GM18502 (cell line): ENCODE measurements at regions not wholly inside any gene's neighbourhood (a gene's known extent, or its start where the extent isn't known, plus 50 kb on each side); places are given as distances from the start of the nearest gene placed in this dataset.

ENCODE experiments used
- ATAC-seq: cut with Tn5 transposase; IDR thresholded peaks from one replicate; pipeline ENCODE4 v1.9.1; 2021; ENCODE audit warnings: mild to moderate bottlenecking; ENCODE audit not compliant: unreplicated experiment, poor library complexity

DNA sequence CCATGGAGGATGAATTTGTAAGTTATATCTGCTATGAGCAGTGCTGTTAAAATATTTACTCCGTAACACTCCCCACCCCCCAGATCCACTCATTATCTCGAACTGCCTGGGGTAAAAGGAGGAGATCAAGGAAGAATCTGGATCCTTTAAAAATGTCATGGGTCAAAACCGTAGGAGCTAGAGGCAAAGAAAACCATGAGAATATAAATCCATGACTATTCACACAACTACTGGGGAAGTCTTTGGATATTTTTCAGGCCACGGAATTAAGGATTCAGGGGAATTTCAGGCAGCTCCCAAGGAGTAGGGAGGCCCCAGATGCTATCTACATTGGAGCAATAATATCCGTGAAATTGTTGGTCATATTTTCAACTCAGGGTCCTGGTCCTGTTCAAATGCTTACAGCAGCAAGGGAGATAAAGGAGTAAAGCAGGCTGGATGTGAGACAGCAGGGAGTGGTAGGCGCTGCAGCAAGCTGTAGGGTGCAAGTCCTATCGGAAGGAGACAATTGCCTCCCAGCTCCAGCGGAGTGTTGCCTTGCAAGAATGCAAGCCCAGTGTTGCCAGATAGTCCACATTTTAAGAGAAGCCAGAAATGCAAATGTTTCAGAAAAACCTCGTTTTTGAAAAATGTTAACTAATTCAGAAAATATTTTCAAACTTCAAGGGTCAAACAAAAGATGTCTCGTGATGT lies 116.2 kb upstream of the KIT start:
- no peak for ATAC-seq

DNA sequence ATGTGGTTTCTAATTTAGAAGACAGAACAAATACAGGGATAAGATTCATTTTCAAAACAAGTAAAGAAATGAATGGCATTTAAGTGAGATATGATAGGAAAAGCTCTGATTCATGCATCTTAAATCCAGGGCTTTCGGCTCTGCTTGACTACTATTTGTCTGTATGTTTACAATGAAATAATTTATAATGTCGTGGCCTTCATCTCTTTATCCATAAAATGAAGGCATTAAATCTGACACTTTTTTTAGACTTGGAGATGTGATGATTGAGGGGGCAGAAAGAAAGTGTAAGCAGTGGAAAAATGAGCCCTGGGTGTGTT lies 115.7 kb upstream of the KIT start:
- ATAC-seq, result no peak

DNA sequence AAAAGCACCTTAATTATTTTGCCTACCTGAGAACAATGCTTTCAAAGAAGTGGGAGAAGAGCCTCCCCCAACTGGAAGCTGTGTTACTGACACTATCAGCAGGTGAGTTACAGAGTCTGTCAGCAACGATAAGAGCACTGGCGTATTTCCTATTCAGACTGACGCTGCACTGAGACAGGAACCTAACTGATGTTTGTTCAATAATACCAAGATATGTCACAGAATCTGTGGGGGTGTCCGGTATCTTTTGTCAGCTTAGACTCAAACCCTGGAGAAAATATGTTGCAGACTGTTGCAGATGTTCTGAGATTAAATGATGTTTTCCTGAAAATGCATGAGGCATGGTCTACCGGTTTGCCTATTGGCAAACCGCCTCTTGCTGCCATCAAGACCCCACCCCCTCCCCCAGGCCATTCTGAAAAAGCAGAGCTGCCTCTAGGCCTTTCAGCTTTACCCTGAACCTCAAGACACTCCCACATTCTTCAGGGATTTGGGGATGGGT lies 115.2 kb upstream of the KIT start:
- no peak for ATAC-seq

DNA sequence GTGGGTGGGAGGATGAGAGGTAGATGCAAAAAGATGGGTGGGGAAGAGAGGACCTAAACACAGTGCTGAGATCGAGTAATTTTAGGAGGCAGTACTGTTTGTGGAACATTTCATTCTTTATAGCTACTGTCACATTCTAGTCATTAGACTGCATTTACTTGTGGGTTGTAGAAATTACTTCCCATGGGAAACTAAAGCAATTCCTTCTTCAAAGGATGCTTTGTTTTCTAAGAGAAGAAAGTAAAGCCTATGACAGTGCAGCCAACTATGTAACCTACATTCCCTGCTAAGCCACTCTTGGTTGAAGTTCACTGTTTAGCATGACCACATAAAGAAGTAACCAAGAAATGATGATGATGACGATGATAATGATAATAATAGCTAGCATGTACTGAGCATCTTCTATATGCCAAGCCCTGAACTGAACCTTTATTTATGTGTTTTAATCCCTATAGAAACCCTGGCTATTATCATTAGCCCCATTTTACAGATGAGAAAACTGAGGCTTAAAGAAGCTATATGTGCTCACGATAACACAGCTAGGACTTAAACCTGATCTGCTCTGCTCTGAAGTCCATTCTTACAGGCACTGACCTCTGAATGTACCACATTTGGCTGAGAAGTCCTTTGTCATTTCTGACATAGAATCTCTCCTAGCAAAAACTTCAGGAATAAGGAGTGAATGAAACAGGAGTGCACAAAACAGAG lies 114.5 kb upstream of the KIT start:
- no peak for ATAC-seq

DNA sequence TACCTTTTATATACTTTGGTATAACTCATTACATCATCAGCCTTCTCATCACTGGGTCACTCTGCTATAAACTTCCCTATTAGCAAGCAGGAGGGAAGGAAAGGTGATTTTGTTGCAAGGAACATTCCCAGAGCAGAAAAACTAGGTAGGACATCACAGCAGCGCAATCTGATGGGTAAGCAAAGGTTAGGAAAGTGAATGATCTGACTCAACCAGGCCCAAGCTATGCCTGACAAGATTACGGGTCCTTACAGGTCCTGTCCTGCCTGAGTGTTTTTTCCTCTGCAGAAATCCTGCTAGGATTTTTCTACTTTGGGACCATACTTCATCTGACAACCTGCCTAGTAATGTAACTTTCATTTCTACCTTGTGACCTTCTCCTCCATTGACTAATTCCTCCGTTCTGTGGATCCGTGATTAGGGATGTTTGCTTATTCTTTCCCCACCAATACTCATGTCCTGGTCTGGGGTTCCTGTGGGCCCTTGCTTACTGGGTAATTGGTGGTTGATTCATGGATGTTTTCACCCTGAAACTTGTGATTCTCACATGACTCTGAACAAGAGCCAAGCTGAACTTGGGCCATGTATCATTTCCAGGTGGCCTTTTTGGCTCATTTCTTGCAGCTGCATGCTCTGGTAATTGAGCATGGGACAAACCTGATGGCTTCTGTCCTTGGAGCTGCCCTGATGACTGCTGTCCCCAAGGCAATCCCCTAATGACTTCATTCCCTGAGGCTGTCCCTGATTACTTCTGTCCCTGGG lies 111.9 kb upstream of the KIT start:
- no peak for ATAC-seq

DNA sequence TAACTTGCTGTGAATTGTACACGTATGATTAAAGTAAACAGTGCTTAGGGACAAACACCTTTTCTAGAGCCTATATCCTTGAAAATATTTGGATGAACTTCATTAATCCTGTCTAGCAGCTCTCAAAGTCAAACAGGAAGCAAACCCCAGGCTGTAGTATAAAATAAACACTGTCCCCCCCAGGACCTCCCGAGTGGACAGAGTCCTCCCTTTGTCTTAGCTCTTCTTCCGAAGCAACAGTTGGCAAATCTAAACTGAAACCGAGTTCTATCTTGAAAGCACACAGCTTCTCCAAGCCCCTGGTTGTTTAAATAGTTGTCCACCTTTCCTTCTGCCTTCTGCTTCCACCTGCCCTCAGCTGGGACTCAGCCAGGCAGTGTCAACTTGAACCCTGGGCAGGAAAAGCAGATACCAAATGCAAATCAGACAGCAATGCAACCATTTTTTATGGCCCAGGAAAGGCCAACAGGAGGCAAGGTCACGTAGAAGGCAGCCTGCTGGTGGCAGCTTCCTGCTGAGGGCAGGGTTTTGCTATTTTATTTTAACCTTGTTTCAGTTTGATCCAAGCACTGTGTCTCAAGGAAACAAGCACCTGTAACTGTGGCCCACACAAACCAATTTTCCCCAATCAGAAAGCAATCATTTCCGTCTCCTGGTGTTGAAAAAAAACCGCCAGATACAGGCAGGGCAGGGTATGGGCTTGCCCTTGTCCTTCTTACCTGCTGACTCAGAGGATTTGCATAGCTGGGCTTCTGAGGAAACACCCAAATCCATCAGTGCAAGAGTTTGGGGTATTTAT lies 110.3 kb upstream of the KIT start:
- ATAC-seq, result peak; percentile 88

DNA sequence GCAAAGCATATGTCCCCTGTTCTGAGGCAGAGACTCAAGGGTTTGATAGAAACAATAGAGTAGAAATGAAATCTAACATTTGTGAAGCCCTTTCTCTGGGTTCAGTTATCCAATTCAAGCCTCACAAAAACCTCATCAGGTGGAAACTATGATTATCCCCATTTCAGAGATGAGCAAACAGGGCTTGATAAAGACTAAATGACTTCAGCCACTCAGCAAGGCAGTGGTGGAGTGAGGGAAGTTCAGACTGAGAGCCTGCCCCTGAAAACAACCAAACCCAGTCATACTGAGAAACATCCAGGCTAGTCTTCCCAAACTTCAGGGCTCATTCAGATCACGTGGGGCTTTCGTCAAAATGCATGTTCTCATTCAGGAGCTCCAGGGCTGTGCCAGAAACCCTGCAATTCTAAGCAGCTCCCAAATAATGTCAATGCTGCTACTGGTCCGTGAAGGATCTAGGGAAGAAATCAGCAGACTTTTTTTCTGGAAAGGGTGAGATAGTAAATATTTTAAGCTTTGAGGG lies 109.6 kb upstream of the KIT start:
- ATAC-seq, result peak; percentile 68

DNA sequence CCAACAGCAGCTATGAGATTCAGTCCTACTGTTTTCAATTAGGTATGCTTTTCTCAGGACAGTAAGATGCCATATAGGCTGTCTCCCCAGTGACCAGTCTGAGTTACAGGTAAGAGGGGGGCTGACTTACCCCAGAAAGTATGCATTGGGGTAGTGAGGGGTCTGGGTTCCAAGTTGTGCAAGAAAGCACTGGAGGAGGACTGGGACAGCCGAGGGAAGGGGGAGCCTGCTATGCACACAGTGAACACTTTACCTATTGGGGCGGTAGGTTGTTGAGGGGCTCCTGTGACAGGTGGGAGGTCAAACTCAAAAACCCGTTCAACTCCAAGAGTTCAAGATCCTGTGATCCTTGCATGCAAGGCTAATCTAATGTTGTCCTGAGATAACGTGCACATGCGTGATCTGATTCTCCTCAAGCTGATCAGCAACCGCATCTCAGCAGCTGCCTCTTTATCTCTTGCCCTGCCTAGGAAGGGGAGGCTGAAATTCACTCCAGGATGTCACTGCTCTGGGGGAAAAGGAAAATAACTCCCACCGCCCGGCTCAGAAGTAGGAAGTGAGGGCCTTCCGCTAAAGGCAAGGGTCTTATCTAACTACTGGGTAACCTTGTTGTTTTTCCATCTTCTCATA lies 108.8 kb upstream of the KIT start:
- ATAC-seq, result no peak

DNA sequence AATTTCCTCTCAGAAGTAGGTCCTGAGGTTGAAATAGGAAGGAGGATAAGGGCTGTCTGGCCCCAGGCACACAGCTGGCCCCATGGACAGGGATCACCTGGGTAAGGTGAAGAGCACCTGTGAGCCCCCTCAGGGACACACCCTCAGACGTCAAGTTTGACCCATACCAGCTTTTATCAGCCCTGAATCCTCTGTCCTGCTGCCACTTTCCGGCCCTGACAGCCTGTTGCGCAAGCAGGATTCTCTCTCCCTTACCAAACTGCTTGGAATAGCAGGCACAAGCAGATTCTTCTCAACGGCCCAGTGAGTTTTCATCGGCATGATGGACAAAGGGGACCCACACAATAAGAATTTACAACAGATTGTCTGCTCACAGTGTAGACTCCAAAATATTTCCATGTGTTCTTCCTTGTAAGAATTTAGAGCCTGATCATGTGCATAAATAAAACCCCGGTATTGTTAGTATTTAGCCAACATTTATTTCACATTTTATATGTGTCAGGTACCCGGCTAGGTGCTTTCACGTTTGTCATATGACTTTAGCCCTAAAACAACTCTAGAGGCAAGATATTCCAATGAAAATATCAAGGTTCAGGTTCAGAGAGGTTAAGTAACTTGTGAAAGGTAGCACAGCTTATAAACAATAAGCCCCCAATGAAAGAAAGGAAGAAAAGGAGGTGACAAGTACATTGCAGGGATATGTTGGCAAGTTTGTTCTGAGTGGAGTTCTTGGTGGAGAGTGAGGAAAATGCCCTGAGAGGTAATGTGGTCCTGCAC lies 107.2 kb upstream of the KIT start:
- no peak for ATAC-seq

DNA sequence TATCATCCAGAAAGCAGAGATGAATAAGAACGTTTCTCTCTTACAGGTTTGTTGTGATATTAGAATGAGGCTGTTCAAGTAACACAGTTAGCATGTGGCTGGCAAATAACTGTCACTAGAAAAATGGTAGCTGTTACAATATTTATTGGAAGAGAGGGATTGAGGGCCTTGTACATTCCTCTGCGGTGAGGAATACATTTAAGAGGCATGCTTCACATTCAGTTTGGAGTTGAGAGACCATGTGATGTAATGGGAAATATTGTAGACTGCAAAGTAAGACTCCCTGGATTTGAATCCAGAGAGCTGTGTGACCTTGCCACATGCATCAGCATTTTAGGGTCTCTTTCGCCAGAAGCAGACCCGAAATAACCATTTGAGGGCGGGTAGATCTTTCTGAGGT lies 104.8 kb upstream of the KIT start:
- ATAC-seq, result no peak

DNA sequence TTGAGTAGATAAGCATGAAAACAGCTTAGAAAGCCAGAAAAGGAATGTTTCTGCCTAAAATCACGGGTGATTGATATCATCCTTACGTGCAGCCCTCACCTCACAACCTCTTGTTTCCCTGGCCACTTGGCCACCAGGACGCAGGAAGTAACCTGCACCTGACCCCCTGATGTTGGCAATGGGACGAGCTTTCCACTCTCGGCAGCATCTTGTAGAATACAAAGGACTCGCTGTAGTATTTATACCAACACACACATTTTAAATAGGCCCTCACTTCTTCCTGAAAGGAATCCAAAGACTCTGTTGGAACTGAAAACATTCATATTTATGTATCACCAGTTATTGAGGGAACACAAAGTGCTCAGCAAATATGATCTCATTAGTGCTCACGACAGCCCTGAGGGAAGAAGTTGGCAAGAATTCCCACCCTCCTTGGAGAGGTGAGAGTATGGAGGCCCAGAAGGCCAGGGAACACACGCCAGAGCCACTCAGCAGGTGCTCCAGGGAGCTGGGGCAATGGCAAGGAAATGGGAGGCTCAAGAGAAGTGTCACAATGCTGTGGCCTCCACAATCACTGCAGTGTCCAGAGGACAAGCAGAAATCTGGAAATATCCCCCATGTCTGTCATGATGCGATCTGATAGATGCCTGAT lies 103.3 kb upstream of the KIT start:
- ATAC-seq, result no peak

DNA sequence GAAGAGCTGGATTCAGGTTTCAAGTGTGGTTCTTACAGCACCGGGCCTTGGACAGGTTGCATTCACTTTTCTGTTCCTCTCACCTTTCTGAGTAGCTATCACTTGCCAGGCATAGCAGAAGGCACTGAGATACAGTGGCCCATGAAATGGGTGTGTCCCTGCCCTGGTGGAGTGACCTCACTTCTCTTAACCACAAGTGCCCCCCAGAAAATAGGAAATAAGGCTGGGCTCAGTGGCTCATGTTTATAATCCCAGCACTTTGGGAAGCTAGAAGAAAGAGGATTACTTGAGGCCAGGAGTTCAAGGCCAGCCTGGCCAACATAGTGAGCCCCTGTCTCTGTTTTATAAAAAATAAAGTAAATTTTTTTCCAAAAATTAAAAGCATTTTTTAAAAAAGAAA lies 101.7 kb upstream of the KIT start:
- ATAC-seq, result no peak

DNA sequence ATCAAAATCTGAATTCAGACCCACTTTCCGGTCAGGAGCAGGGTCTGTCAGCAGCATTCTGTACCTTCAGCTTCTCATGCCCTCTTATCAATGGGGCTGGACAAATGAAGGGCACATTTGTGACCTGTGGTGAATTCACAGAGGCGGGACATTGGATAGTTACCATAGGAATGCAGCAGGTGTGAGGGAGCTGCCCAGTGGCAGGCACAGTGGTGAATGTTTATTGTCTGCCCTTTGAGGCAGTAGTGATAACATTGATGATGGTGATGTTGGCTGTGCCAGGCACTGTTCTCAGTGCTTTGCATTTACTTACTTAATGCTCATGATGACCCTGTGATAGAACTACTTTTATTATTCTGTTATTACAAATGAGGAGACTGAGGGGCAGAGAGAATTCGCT lies 101.2 kb upstream of the KIT start:
- no peak for ATAC-seq

DNA sequence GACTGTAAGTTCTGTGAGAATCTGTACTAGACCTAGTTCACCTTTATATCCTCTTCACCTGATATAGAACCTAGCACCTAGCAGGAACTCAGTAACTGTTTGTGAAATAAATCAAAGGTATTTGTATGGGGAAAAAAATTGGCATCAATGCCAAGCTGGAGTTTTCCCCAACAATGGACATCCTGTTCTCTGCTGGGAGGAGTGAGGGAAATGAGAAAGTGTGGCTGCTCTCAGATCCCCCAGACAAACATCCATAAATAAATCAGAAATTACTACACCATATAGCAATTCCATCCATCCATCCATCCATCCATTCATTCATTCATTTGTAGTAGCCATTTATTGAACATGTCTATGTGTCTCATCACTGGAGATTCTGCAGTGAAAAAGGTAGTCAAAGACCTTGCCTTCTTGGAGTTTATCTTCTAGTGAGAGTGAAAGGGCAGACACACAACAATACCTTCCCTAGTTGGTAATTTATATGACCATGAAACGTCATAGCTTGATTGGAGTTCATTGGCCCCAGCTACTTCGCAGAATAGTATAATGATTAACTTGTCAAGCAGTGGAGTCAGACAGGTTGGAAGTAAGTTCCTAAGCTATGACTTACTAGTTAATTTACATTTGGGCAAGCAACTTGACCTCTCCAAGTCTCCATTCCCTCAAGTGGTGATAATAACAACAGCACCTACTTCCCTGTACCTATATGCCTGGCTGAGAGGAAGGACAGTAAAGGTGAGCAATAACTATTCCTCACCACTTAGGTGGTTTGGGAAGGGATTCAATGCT lies 98.7 kb upstream of the KIT start:
- ATAC-seq, result no peak

DNA sequence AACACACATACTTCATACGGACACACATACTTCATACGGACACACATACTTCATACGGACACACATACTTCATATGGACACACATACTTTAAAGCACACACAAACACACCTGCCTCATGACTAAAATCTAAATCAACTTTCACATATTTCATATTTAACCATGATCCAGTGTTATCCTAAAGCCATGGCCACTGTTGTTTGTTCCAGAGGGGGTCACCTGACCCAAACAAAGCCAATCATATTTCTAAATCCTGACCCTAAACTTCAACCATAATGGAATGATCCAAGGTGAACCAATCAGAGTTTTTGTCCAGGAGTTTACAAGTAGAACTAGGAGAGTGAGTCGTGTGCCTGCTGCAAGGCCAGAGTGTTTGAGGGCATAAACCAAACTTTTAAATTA lies 97.2 kb upstream of the KIT start:
- ATAC-seq, result no peak

DNA sequence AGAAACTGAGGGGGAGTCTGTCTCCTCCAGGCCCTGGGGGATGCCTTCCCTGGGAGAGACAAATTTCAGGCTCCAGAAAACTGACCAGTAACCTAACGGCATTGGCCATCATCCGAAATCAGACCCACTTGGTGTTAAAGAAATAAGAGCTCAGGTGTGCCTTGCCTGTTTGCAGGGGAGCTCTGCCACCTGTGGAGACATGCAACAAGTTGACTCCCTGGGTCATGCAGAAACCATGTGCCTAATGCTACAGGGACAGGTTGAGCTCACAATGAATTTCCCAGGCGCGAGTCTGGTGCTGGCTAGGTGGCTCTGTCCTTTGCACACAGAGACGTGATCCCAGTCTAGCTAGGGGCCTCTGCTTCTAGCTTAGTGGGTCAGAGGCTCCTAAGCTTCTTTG lies 95.8 kb upstream of the KIT start:
- no peak for ATAC-seq

DNA sequence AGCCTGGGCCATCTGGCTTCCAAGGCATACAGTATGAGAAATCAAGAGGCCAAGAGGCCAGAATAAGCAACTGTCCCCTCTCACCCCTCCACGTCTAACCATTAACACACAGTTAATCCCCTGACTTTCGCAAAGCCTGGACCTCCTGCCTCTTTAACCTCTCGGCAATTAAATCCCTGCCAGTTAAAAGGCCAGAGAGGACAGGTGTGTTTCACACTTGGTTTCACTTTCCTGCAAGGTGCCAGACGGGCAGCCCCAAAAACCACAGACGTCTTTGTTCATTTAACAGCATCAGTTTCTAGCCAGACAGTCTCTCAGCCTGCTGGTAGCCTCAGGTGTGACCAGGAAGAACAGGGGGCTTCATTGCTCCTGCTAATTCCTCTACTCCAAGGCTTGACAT lies 91.1 kb upstream of the KIT start:
- peak; percentile 80 for ATAC-seq

DNA sequence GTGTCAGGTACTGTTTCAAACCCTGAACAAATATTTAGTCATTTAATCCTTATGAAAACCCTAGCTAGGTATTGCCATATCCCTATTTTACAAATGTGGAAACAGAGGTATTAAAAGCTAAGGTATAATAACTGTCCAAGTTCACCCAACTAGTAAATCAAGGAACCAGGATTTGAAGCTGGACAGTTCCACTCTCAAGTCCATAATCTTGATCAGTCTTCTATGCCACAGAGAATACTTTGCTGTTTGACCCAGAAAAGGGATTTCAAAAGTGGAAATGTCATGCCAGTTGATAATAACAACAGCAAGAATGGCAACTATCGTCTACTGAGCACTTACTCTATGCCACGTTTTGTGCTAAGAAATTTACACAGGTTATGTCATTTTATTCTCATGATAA lies 90.4 kb upstream of the KIT start:
- no peak for ATAC-seq
